Panc1 (cell line): ENCODE measurements at regions not wholly inside any gene's neighbourhood (a gene's known extent, or its start where the extent isn't known, plus 50 kb on each side); places are given as distances from the start of the nearest gene placed in this dataset.

Experiments
- ATAC-seq: fragments of 200-7000 bp; cut with Tn5 transposase; 2 replicates; pipeline ENCODE4 v1.9.1; 2020; ENCODE audit warnings: mild to moderate bottlenecking, moderate library complexity
- BruUV-seq: library from RNA; stranded (reverse); fragments of 400-500 nt; replicated peaks from 2 replicates; lab custom pipeline; 2021; lab: Mats Ljungman, UMichigan
- CTCF ChIA-PET: fragments of 300-600 bp; sonication (Branson Sonifier 250); formaldehyde crosslinking; loops from one replicate; lab custom pipeline; 2022; ENCODE audit warnings: antibody characterized with exemption; lab: Charles Lee
- POLR2A ChIA-PET: fragments of 300-600 bp; sonication (Branson Sonifier 250); formaldehyde crosslinking; loops from one replicate; lab custom pipeline; 2022; ENCODE audit warnings: antibody characterized with exemption; lab: Charles Lee
- DNase-seq: peaks from one replicate; pipeline ENCODE4 v3.0.0-alpha.2; 2010; ENCODE audit warnings: low read depth, low spot score
- H3K27ac ChIP-seq: 2 replicates; pipeline ENCODE4 v1.5.1; 2011; ENCODE audit warnings: mild to moderate bottlenecking, low read length, inconsistent platforms
- H3K27me3 ChIP-seq: fragments of 200-500 bp; sonication (Bioruptor generic); 2 replicates; pipeline ENCODE4 v1.6.0; 2014; ENCODE audit warnings: low read length, inconsistent platforms; ENCODE audit not compliant: control insufficient read depth, insufficient read depth
- H3K36me3 ChIP-seq: fragments of 200-500 bp; sonication (Bioruptor generic); 2 replicates; pipeline ENCODE4 v1.5.1; 2014; ENCODE audit warnings: inconsistent platforms, mild to moderate bottlenecking, low read length, moderate library complexity; ENCODE audit not compliant: control insufficient read depth, insufficient read depth
- H3K4me1 ChIP-seq: 2 replicates; pipeline ENCODE4 v1.5.1; 2011; ENCODE audit warnings: inconsistent platforms, mild to moderate bottlenecking, low read length, moderate library complexity; ENCODE audit not compliant: control insufficient read depth, insufficient read depth
- H3K4me3 ChIP-seq, 2 experiments: 2 replicates each; pipeline ENCODE4 v1.5.1; 2011 to 2012; ENCODE audit warnings: low read depth in 2 of 2, low read length in 2 of 2, mild to moderate bottlenecking in 2 of 2, inconsistent platforms in 1 of 2, moderate library complexity in 1 of 2
- H3K9me3 ChIP-seq: fragments of 200-500 bp; sonication (Bioruptor generic); 2 replicates; pipeline ENCODE4 v1.5.1; 2014; ENCODE audit warnings: low read depth, mild to moderate bottlenecking, inconsistent platforms, low read length, moderate library complexity; ENCODE audit not compliant: control insufficient read depth, insufficient read depth
- POLR2AphosphoS5 ChIP-seq: IDR thresholded peaks from 2 replicates; pipeline ENCODE4 v1.6.1; 2012; ENCODE audit warnings: mild to moderate bottlenecking, low read depth, low read length, moderate library complexity
- SIN3A ChIP-seq: IDR thresholded peaks from 2 replicates; pipeline ENCODE4 v1.6.1; 2012; ENCODE audit warnings: low read depth, mild to moderate bottlenecking, low read length, moderate library complexity, borderline replicate concordance; ENCODE audit not compliant: insufficient read depth
- TCF7L2 ChIP-seq: IDR thresholded peaks from 2 replicates; pipeline ENCODE4 v1.6.1; 2011; ENCODE audit warnings: mild to moderate bottlenecking, low read depth, low read length, inconsistent platforms
- in situ Hi-C: cut with HindIII; loops from 2 replicates; pipeline ENCODE4 v1.10.0; 2016; ENCODE audit warnings: low sequenced_read_pairs, low pct_unique_long_range_greater_than_20kb
- intact Hi-C: fragments of 100-400 bp; cut with micrococcal nuclease; formaldehyde crosslinking; loops from one replicate; pipeline ENCODE4 v1.10.0; 2022; ENCODE audit not compliant: unreplicated experiment
- TF ChIP-seq, protein P1 (sequence below), 2 experiments: IDR thresholded peaks; 2 replicates each; pipeline ENCODE4 v1.6.1; 2011 to 2012; ENCODE audit warnings: low read depth in 2 of 2, control low read depth in 1 of 2, low read length in 1 of 2, mild to moderate bottlenecking in 1 of 2, moderate library complexity in 1 of 2; ENCODE audit not compliant: insufficient read depth in 1 of 2
- TF ChIP-seq, protein P2 (sequence below): fragments of 450-650 bp; IDR thresholded peaks from 2 replicates; pipeline ENCODE4 v1.5.1; 2017; ENCODE audit warnings: mild to moderate bottlenecking

DNA sequence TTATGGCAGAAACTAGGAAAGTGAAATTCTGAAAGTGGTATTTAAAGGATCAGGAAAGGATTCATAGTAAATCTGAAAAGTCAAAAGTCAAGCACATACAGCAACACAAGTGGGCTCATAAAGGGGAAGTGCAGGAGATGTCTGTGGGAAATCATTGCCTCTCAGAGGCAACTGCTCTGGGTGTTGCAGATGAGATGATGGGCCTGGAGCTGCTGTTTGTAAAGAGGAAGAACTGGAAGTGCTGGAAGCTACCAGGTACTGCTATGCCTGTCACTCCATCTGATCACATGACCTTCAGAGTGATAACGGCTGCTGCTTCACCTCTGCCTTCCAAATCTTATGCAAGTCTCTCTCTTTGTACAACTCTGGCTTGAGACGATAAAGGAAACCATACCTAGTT is 55.9 kb downstream of the ADRB2 start:
- DNase-seq = no peak
- H3K36me3 ChIP-seq = no peaks in the 10 kb centered on the region
- in situ Hi-C loops (no loop called here), intact Hi-C loops (no loop called here)
- no TSS peak for BruUV-seq
- H3K9me3 ChIP-seq = no peaks in the 10 kb centered on the region
- POLR2A ChIA-PET = no interaction called here
- no peak for ATAC-seq
- no peaks in the 10 kb centered on the region for H3K27me3 ChIP-seq
- no peak overlapping the region for H3K27ac ChIP-seq
- TF ChIP-seq POLR2AphosphoS5 = no peak
- TF ChIP-seq, protein P1, sequence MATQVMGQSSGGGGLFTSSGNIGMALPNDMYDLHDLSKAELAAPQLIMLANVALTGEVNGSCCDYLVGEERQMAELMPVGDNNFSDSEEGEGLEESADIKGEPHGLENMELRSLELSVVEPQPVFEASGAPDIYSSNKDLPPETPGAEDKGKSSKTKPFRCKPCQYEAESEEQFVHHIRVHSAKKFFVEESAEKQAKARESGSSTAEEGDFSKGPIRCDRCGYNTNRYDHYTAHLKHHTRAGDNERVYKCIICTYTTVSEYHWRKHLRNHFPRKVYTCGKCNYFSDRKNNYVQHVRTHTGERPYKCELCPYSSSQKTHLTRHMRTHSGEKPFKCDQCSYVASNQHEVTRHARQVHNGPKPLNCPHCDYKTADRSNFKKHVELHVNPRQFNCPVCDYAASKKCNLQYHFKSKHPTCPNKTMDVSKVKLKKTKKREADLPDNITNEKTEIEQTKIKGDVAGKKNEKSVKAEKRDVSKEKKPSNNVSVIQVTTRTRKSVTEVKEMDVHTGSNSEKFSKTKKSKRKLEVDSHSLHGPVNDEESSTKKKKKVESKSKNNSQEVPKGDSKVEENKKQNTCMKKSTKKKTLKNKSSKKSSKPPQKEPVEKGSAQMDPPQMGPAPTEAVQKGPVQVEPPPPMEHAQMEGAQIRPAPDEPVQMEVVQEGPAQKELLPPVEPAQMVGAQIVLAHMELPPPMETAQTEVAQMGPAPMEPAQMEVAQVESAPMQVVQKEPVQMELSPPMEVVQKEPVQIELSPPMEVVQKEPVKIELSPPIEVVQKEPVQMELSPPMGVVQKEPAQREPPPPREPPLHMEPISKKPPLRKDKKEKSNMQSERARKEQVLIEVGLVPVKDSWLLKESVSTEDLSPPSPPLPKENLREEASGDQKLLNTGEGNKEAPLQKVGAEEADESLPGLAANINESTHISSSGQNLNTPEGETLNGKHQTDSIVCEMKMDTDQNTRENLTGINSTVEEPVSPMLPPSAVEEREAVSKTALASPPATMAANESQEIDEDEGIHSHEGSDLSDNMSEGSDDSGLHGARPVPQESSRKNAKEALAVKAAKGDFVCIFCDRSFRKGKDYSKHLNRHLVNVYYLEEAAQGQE (IDR thresholded peaks at IDR 0.05; ENCODE audit: insufficient read depth in 1 of 2, low read depth in 2 of 2, low read length in 1 of 2) = no peak
- TF ChIP-seq SIN3A = no peak
- TF ChIP-seq TCF7L2 = no peak
- TF ChIP-seq, protein P2, sequence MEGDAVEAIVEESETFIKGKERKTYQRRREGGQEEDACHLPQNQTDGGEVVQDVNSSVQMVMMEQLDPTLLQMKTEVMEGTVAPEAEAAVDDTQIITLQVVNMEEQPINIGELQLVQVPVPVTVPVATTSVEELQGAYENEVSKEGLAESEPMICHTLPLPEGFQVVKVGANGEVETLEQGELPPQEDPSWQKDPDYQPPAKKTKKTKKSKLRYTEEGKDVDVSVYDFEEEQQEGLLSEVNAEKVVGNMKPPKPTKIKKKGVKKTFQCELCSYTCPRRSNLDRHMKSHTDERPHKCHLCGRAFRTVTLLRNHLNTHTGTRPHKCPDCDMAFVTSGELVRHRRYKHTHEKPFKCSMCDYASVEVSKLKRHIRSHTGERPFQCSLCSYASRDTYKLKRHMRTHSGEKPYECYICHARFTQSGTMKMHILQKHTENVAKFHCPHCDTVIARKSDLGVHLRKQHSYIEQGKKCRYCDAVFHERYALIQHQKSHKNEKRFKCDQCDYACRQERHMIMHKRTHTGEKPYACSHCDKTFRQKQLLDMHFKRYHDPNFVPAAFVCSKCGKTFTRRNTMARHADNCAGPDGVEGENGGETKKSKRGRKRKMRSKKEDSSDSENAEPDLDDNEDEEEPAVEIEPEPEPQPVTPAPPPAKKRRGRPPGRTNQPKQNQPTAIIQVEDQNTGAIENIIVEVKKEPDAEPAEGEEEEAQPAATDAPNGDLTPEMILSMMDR = no peak
- no peaks in the 10 kb centered on the region for H3K4me1 ChIP-seq
- CTCF ChIA-PET = no interaction called here
- H3K4me3 ChIP-seq = no peak overlapping the region

DNA sequence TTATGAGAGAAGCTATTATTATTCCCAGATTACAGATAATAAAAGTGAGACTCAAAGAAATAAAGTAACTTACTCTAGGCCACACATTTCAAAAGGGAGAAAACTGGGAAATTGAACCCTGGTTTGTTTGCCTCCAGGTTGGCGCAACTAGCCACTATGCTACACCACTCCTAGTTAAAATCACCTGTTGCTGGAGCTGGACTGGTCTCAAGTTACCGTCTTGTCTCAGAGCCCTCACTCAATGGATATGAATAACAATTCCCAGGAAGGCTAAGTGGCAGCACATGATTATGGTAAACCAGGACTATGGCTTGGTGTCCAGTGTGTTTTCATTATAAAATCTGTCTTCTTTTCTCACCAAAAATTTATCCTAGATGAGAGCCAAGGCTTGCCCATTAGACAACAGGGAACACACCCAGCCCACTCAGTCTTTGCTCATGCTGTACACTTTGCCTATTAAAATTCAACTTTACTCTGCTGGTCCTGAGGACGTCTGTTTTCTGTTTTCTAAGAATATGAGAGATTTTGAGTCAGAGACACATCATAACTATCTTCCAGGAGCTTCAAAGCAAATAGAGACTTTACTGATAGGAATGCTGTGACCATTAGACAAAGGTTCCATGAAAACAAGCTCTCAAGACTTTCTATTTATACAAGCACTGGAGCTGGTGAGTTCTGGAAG is 58.1 kb downstream of the ADRB2 start:
- no peak overlapping the region for H3K4me3 ChIP-seq
- ChIA-PET POLR2A (no interaction called here), CTCF (no interaction called here)
- no peak overlapping the region for H3K27ac ChIP-seq
- no TSS peak for BruUV-seq
- intact Hi-C loops = no loop called here
- no peaks in the 10 kb centered on the region for H3K4me1 ChIP-seq
- no peaks in the 10 kb centered on the region for H3K9me3 ChIP-seq
- H3K27me3 ChIP-seq = no peaks in the 10 kb centered on the region
- H3K36me3 ChIP-seq = no peaks in the 10 kb centered on the region
- ATAC-seq (no peak), DNase-seq (no peak)
- in situ Hi-C loops = no loop called here
- TF ChIP-seq, protein P1 (IDR thresholded peaks at IDR 0.05; ENCODE audit: insufficient read depth in 1 of 2, low read depth in 2 of 2, low read length in 1 of 2) = no peak
- no peak for TF ChIP-seq SIN3A
- TF ChIP-seq, protein P2 = no peak
